ENCODE measurements at regions not wholly inside any gene's neighbourhood (a gene's known extent, or its start where the extent isn't known, plus 50 kb on each side); places are given as distances from the start of the nearest gene placed in this dataset.

DNA sequence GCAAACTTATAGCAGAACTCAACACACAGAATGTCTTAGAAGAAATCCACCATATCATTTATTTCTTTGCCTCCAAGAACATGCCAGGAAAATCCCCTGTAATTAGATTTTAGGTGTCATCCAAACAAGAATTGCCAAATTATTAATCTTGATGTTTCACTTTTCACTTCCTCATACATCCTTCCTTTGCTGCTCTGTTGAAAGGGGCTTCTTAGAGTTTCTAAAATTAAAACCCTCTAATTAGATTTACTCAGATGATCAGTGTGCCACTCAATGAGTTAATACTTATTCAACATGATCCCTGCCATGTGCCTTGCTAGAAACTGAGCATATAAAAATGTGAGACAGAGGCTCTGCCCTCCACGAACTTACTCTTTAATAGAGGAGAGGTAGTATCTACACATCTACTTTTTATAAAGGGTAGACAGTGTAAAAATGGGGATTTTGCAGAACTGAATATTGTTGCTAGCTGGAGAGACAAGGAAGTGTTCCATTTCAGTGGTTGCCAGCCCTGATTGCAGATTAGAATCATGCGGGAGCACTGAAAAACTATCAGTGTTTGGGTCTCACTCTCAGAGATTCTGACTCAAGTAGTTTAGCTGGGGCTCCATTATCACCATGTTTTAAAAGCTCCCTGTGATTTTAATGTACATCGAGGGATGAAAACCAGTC lies 498.4 kb downstream of the TLE4 start:
- Mint-ChIP-seq H3K36me3 (ENCODE audit: low read depth) (no peaks in the 10 kb centered on the region), H3K9me3 (no peaks in the 10 kb centered on the region), H3K27me3 (peaks cover 5% of the 10 kb centered on the region), H3K4me1 (ENCODE audit: low read depth) (no peaks in the 10 kb centered on the region), H3K4me3 (no peak overlapping the region), H3K27ac (no peak overlapping the region)
- Histone ChIP-seq H3K9me3 (ENCODE audit: control insufficient read depth in 1 of 2, insufficient read depth in 1 of 2, low read length in 2 of 2) (no peaks in the 10 kb centered on the region), H3K4me3 (ENCODE audit: low read length) (no peak overlapping the region), H3K27ac (ENCODE audit: low read depth in 1 of 2, low read length in 2 of 2) (no peak overlapping the region), H3K36me3 (ENCODE audit: insufficient read depth, low read length) (no peaks in the 10 kb centered on the region), H3K4me1 (ENCODE audit: insufficient read depth, low read length) (no peaks in the 10 kb centered on the region), H3K27me3 (ENCODE audit: control insufficient read depth in 1 of 2, insufficient read depth in 2 of 2, low read length in 2 of 2) (no peaks in the 10 kb centered on the region)
- intact Hi-C loops (cut with DNase I, micrococcal nuclease), result no loop called here
- ATAC-seq (ENCODE audit: poor library complexity) (no peak), DNase-seq (no peak)
- POLR2A ChIA-PET, result no interaction called here
- TF ChIP-seq, protein P1, sequence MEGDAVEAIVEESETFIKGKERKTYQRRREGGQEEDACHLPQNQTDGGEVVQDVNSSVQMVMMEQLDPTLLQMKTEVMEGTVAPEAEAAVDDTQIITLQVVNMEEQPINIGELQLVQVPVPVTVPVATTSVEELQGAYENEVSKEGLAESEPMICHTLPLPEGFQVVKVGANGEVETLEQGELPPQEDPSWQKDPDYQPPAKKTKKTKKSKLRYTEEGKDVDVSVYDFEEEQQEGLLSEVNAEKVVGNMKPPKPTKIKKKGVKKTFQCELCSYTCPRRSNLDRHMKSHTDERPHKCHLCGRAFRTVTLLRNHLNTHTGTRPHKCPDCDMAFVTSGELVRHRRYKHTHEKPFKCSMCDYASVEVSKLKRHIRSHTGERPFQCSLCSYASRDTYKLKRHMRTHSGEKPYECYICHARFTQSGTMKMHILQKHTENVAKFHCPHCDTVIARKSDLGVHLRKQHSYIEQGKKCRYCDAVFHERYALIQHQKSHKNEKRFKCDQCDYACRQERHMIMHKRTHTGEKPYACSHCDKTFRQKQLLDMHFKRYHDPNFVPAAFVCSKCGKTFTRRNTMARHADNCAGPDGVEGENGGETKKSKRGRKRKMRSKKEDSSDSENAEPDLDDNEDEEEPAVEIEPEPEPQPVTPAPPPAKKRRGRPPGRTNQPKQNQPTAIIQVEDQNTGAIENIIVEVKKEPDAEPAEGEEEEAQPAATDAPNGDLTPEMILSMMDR (IDR thresholded peaks at IDR 0.05), result no peak
- CTCF ChIA-PET, result no interaction called here

DNA sequence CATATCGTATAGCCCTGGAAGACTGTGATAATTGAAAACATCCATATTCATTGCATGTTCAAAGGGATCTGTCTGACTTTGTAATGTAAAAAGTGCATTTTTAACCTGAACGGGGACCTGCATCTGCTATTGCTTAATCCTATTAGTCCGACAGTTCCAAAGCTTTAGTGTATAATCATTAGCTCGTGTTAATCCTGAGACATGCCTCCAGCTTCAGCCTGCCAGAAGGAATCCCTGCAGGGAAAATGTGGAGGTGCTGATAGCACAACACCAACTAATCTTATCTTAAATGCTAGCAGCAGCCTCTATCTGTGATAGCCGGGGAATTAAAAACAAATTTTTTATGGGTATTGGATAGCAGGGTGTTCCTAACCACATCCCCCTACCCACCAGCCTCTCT lies 495.2 kb downstream of the TLE4 start:
- no peaks in the 10 kb centered on the region for H3K4me1 Mint-ChIP-seq (ENCODE audit: low read depth)
- no peaks in the 10 kb centered on the region for H3K4me1 ChIP-seq (ENCODE audit: insufficient read depth, low read length)
- H3K27ac ChIP-seq (ENCODE audit: low read depth in 1 of 2, low read length in 2 of 2), result no peak overlapping the region
- no peaks in the 10 kb centered on the region for H3K36me3 Mint-ChIP-seq (ENCODE audit: low read depth)
- TF ChIP-seq, protein P1 (IDR thresholded peaks at IDR 0.05), result no peak
- peaks cover 5% of the 10 kb centered on the region for H3K27me3 Mint-ChIP-seq
- intact Hi-C loops (cut with DNase I, micrococcal nuclease), result no loop called here
- H3K36me3 ChIP-seq (ENCODE audit: insufficient read depth, low read length), result no peaks in the 10 kb centered on the region
- H3K4me3 ChIP-seq (ENCODE audit: low read length), result no peak overlapping the region
- no peak overlapping the region for H3K4me3 Mint-ChIP-seq
- ChIA-PET POLR2A (no interaction called here), CTCF (no interaction called here)
- H3K9me3 ChIP-seq (ENCODE audit: control insufficient read depth in 1 of 2, insufficient read depth in 1 of 2, low read length in 2 of 2), result no peaks in the 10 kb centered on the region
- DNase-seq (no peak), ATAC-seq (ENCODE audit: poor library complexity) (no peak)
- no peak overlapping the region for H3K27ac Mint-ChIP-seq
- no peaks in the 10 kb centered on the region for H3K9me3 Mint-ChIP-seq
- no peaks in the 10 kb centered on the region for H3K27me3 ChIP-seq (ENCODE audit: control insufficient read depth in 1 of 2, insufficient read depth in 2 of 2, low read length in 2 of 2)

DNA sequence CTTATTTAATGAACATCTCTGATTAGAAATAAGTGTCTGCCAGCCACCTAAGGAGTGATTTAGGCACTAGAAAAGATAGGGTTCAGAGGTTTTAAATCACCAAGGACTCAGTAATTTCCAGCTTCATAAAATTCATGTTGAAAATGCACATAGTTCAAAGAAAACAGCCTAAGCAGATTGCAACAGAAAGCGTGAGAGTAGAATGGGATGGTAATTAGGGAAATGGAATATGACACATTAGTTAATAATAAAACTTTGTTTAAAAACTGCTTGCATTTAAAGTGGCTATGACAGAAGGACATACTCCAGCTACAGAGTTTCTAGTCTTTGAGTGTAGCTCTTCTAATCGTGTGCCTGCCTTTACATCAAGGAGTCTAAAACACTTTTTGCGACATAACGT lies 490.8 kb downstream of the TLE4 start:
- Histone ChIP-seq H3K4me3 (ENCODE audit: low read length) (no peak overlapping the region), H3K9me3 (ENCODE audit: control insufficient read depth in 1 of 2, insufficient read depth in 1 of 2, low read length in 2 of 2) (no peaks in the 10 kb centered on the region), H3K4me1 (ENCODE audit: insufficient read depth, low read length) (no peaks in the 10 kb centered on the region), H3K27ac (ENCODE audit: low read depth in 1 of 2, low read length in 2 of 2) (no peak overlapping the region), H3K27me3 (ENCODE audit: control insufficient read depth in 1 of 2, insufficient read depth in 2 of 2, low read length in 2 of 2) (no peaks in the 10 kb centered on the region), H3K36me3 (ENCODE audit: insufficient read depth, low read length) (no peaks in the 10 kb centered on the region)
- no peaks in the 10 kb centered on the region for H3K36me3 Mint-ChIP-seq (ENCODE audit: low read depth)
- no peaks in the 10 kb centered on the region for H3K4me1 Mint-ChIP-seq (ENCODE audit: low read depth)
- H3K9me3 Mint-ChIP-seq, result peaks cover 2% of the 10 kb centered on the region
- H3K27me3 Mint-ChIP-seq, result peaks cover 5% of the 10 kb centered on the region
- CTCF ChIA-PET, result no interaction called here
- no peak overlapping the region for H3K27ac Mint-ChIP-seq
- intact Hi-C loops (cut with DNase I, micrococcal nuclease), result no loop called here
- POLR2A ChIA-PET, result no interaction called here
- H3K4me3 Mint-ChIP-seq, result no peak overlapping the region
- DNase-seq (no peak), ATAC-seq (ENCODE audit: poor library complexity) (no peak)
- TF ChIP-seq, protein P1 (IDR thresholded peaks at IDR 0.05), result no peak

Data from CD4-positive, alpha-beta T cell (primary cell).